GM21576 (cell line): ENCODE measurements at regions not wholly inside any gene's neighbourhood (a gene's known extent, or its start where the extent isn't known, plus 50 kb on each side); places are given as distances from the start of the nearest gene placed in this dataset.

Source experiments
- ATAC-seq: cut with Tn5 transposase; IDR thresholded peaks from one replicate; pipeline ENCODE4 v1.9.1; 2021; ENCODE audit warnings: mild to moderate bottlenecking, moderate library complexity; ENCODE audit not compliant: unreplicated experiment

- no peak for ATAC-seq
Observed at GRCh38 chrX:40485973-40486372, 94.8 kb upstream of the ATP6AP2 start.

- no peak for ATAC-seq
Observed at GRCh38 chrX:40485102-40485826, 95.5 kb upstream of the ATP6AP2 start.

- ATAC-seq: no peak
Observed at GRCh38 chrX:40484408-40485091, 96.2 kb upstream of the ATP6AP2 start.

- ATAC-seq: no peak
Observed at GRCh38 chrX:40483502-40483901, 97.3 kb upstream of the ATP6AP2 start.

- ATAC-seq: no peak
Observed at GRCh38 chrX:40479777-40480318, 100.9 kb upstream of the ATP6AP2 start.

- no peak for ATAC-seq
Observed at GRCh38 chrX:40478474-40479065, 102.2 kb upstream of the ATP6AP2 start.

- ATAC-seq: no peak
Observed at GRCh38 chrX:40476958-40477357, 103.8 kb upstream of the ATP6AP2 start.

- ATAC-seq: no peak
Observed at GRCh38 chrX:40474645-40475044, 106.1 kb upstream of the ATP6AP2 start.

- no peak for ATAC-seq
Observed at GRCh38 chrX:40474205-40474626, 106.6 kb upstream of the ATP6AP2 start.

GRCh38 chrX:40473460-40474204, 107.1 kb upstream of the ATP6AP2 start:
- ATAC-seq: no peak

GRCh38 chrX:40471965-40472648, 108.7 kb upstream of the ATP6AP2 start:
- ATAC-seq: no peak

GRCh38 chrX:40470830-40471429, 109.8 kb upstream of the ATP6AP2 start:
- no peak for ATAC-seq

- no peak for ATAC-seq
Observed at GRCh38 chrX:40469316-40469715, 111.5 kb upstream of the ATP6AP2 start.

GRCh38 chrX:40468033-40468846, 112.5 kb upstream of the ATP6AP2 start:
- peak; percentile 69 for ATAC-seq

- no peak for ATAC-seq
Observed at GRCh38 chrX:40467454-40467853, 113.3 kb upstream of the ATP6AP2 start.

GRCh38 chrX:40465735-40466551, 114.8 kb upstream of the ATP6AP2 start:
- no peak for ATAC-seq

- no peak for ATAC-seq
Observed at GRCh38 chrX:40462795-40463194, 118.0 kb upstream of the ATP6AP2 start.

- ATAC-seq: no peak
Observed at GRCh38 chrX:40460926-40461325, 119.8 kb upstream of the ATP6AP2 start.
